GM06990 (cell line): ENCODE measurements at regions not wholly inside any gene's neighbourhood (a gene's known extent, or its start where the extent isn't known, plus 50 kb on each side); places are given as distances from the start of the nearest gene placed in this dataset.

Experiments used
- DNase-seq: peaks from one replicate; pipeline ENCODE4 v3.0.0-alpha.2; 2011; ENCODE audit not compliant: insufficient read length; ENCODE audit errors: extremely low read depth
- H3K27me3 ChIP-seq: replicated peaks from 2 replicates; pipeline ENCODE4 v1.6.0; 2011; ENCODE audit warnings: low read length; ENCODE audit not compliant: control insufficient read depth, insufficient read depth
- H3K36me3 ChIP-seq: 2 replicates; pipeline ENCODE4 v1.5.1; 2011; ENCODE audit warnings: low read length; ENCODE audit not compliant: control insufficient read depth, insufficient read depth
- H3K4me3 ChIP-seq: replicated peaks from 2 replicates; pipeline ENCODE4 v1.5.1; 2011; ENCODE audit warnings: low read depth, mild to moderate bottlenecking, control low read depth, low read length
- CTCF ChIP-seq: IDR thresholded peaks from 2 replicates; pipeline ENCODE4 v1.5.1; 2011; ENCODE audit warnings: low read length, control low read depth, mild to moderate bottlenecking, inconsistent platforms; ENCODE audit not compliant: insufficient read depth, poor library complexity, severe bottlenecking

- no peak for DNase-seq
- no peak for TF ChIP-seq CTCF
- no peak overlapping the region for H3K4me3 ChIP-seq
- H3K36me3 ChIP-seq, result no peaks in the 10 kb centered on the region
- no peaks in the 10 kb centered on the region for H3K27me3 ChIP-seq
These were observed 401.2 kb upstream of the MANEA start for GRCh38 chr6:95175927-95176675.

GRCh38 chr6:95185874-95186273, 391.5 kb upstream of the MANEA start:
- no peaks in the 10 kb centered on the region for H3K27me3 ChIP-seq
- H3K4me3 ChIP-seq, result no peak overlapping the region
- no peak for TF ChIP-seq CTCF
- no peaks in the 10 kb centered on the region for H3K36me3 ChIP-seq
- no peak for DNase-seq

DNA sequence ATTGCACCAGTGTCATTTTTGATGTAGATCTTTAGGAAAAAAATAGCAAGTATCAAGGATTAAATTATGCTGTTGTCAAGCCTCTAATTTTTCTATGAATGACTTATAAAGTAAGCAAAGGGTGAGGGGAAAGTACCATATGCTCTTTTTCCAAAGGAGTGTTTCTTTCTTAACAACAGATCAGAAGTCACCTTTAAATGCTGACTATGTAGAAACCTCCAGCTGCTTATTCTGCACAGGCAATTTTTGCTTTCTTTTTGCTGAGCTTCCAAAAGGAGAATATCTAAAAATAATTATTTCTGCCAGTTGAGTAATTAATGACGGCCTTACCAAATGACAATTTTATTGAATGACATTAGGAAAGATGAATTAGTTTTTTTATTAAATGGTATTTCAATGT, 390.6 kb upstream of the MANEA start:
- no peak for TF ChIP-seq CTCF
- DNase-seq, result no peak

DNA sequence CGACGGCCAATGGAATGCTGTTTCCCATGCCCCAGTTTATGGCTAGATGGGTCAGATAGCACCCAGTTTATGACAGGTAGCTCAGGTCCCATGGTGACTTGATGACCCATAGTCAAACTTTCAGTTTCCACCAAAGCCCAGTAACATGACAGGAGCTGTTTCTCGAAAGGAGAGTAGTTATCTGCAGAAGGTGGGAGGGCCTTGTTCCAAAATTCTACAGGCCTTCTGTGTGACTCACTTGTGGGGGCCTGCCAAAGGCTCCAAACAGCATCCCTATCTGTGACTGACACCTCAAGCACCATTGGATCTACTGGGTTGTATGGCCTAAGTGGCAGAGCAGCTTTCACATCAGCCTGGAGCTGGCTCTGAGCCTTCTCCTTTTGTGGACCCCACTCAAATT, 379.7 kb upstream of the MANEA start:
- no peak for TF ChIP-seq CTCF
- Histone ChIP-seq H3K36me3 (no peaks in the 10 kb centered on the region), H3K27me3 (no peaks in the 10 kb centered on the region), H3K4me3 (no peak overlapping the region)
- no peak for DNase-seq

More for the DNA sequence above, 390.6 kb upstream of the MANEA start:
- no peaks in the 10 kb centered on the region for H3K36me3 ChIP-seq
- no peaks in the 10 kb centered on the region for H3K27me3 ChIP-seq
- no peak overlapping the region for H3K4me3 ChIP-seq

DNA sequence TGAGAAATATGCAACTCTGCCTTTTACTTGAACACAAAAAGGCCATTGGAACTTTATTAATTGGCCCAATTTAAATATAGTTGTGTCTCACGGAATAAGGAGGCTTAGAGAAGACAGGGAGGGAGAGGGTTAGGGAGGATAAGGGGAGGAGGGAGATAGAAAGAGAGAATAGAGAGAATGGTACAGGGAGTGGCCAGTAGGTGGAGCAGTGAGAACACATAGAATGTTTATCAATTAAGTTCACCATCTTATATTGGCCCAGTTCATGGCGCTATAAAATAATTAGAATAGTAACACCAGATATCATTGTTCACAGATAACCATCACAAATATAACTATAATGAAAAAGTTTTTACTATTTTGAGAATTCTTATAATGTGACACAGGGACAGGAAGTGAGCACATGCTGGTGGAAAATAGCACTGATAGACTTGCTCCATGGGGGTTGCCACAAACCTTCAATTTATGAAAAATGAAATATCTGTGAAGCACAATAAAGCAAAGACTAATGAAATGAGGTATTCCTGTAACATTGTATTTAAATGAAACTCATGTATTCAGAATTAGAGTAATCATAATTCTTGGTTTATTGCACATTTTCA, 374.1 kb upstream of the MANEA start:
- no peak for DNase-seq
- peak; percentile 74 for TF ChIP-seq CTCF
- Histone ChIP-seq H3K36me3 (no peaks in the 10 kb centered on the region), H3K4me3 (no peak overlapping the region), H3K27me3 (no peaks in the 10 kb centered on the region)
